ENCODE measurements at regions not wholly inside any gene's neighbourhood (a gene's known extent, or its start where the extent isn't known, plus 50 kb on each side); places are given as distances from the start of the nearest gene placed in this dataset.

- no peaks in the 10 kb centered on the region for H3K9me3 Mint-ChIP-seq
- ATAC-seq (ENCODE audit: low read depth in 2 of 2) (no peak), DNase-seq (no peak)
- H3K36me3 Mint-ChIP-seq, result no peaks in the 10 kb centered on the region
- no peak overlapping the region for H3K27ac Mint-ChIP-seq
- no peak overlapping the region for H3K4me3 Mint-ChIP-seq
- no peaks in the 10 kb centered on the region for H3K4me1 Mint-ChIP-seq
- H3K27me3 Mint-ChIP-seq, result peaks cover 0 to 6% (median 0%) of the 10 kb centered on the region in 3 donors
These were observed 140.7 kb downstream of the BTC start for GRCh38 chr4:74653331-74654229.

GRCh38 chr4:74654230-74654681 lies 140.1 kb downstream of the BTC start:
- H3K9me3 Mint-ChIP-seq, result no peaks in the 10 kb centered on the region

GRCh38 chr4:74656596-74656995 lies 137.7 kb downstream of the BTC start:
- H3K27me3 Mint-ChIP-seq, result peaks cover 0 to 6% (median 0%) of the 10 kb centered on the region in 3 donors
- H3K27ac Mint-ChIP-seq, result no peak overlapping the region

More at GRCh38 chr4:74654230-74654681, 140.1 kb downstream of the BTC start:
- ATAC-seq (ENCODE audit: low read depth in 2 of 2) (no peak), DNase-seq (no peak)
- Mint-ChIP-seq H3K4me1 (no peaks in the 10 kb centered on the region), H3K27me3 (peaks cover 0 to 6% (median 0%) of the 10 kb centered on the region in 3 donors), H3K36me3 (no peaks in the 10 kb centered on the region), H3K4me3 (no peak overlapping the region), H3K27ac (no peak overlapping the region)

GRCh38 chr4:74658116-74658515 lies 136.2 kb downstream of the BTC start:
- H3K4me1 Mint-ChIP-seq, result no peaks in the 10 kb centered on the region
- no peak for ATAC-seq (ENCODE audit: low read depth in 2 of 2)
- H3K9me3 Mint-ChIP-seq, result no peaks in the 10 kb centered on the region
- no peak overlapping the region for H3K27ac Mint-ChIP-seq
- no peak for DNase-seq
- peaks cover 0 to 6% (median 0%) of the 10 kb centered on the region in 3 donors for H3K27me3 Mint-ChIP-seq
- H3K36me3 Mint-ChIP-seq, result no peaks in the 10 kb centered on the region
- no peak overlapping the region for H3K4me3 Mint-ChIP-seq

More at GRCh38 chr4:74656596-74656995, 137.7 kb downstream of the BTC start:
- no peaks in the 10 kb centered on the region for H3K36me3 Mint-ChIP-seq
- DNase-seq, result no peak
- no peaks in the 10 kb centered on the region for H3K4me1 Mint-ChIP-seq
- H3K4me3 Mint-ChIP-seq, result no peak overlapping the region
- no peak for ATAC-seq (ENCODE audit: low read depth in 2 of 2)
- H3K9me3 Mint-ChIP-seq, result no peaks in the 10 kb centered on the region

GRCh38 chr4:74659576-74660411 lies 134.5 kb downstream of the BTC start:
- ATAC-seq (ENCODE audit: low read depth in 2 of 2), result no peak
- DNase-seq, result no peak
- Mint-ChIP-seq H3K27me3 (peaks cover 0 to 5% (median 3%) of the 10 kb centered on the region in 3 donors), H3K27ac (no peak overlapping the region), H3K36me3 (no peaks in the 10 kb centered on the region), H3K4me3 (no peak overlapping the region), H3K4me1 (no peaks in the 10 kb centered on the region), H3K9me3 (no peaks in the 10 kb centered on the region)

- no peak overlapping the region for H3K27ac Mint-ChIP-seq
- DNase-seq (no peak), ATAC-seq (ENCODE audit: low read depth in 2 of 2) (no peak)
- H3K9me3 Mint-ChIP-seq, result no peaks in the 10 kb centered on the region
- H3K36me3 Mint-ChIP-seq, result no peaks in the 10 kb centered on the region
- no peak overlapping the region for H3K4me3 Mint-ChIP-seq
- H3K27me3 Mint-ChIP-seq, result peaks cover 0 to 7% (median 5%) of the 10 kb centered on the region in 3 donors
- no peaks in the 10 kb centered on the region for H3K4me1 Mint-ChIP-seq
These were observed 133.5 kb downstream of the BTC start for GRCh38 chr4:74660866-74661265.

- no peaks in the 10 kb centered on the region for H3K9me3 Mint-ChIP-seq
- DNase-seq, result no peak
- H3K4me3 Mint-ChIP-seq, result no peak overlapping the region
- H3K27ac Mint-ChIP-seq, result no peak overlapping the region
- H3K4me1 Mint-ChIP-seq, result no peaks in the 10 kb centered on the region
- H3K36me3 Mint-ChIP-seq, result no peaks in the 10 kb centered on the region
- ATAC-seq (ENCODE audit: low read depth in 2 of 2), result no peak
- H3K27me3 Mint-ChIP-seq, result peaks cover 0 to 7% (median 5%) of the 10 kb centered on the region in 3 donors
These were observed 132.7 kb downstream of the BTC start for GRCh38 chr4:74661427-74662201.

GRCh38 chr4:74663631-74664030 lies 130.7 kb downstream of the BTC start:
- no peaks in the 10 kb centered on the region for H3K36me3 Mint-ChIP-seq
- H3K9me3 Mint-ChIP-seq, result no peaks in the 10 kb centered on the region
- no peak for ATAC-seq (ENCODE audit: low read depth in 2 of 2)
- no peaks in the 10 kb centered on the region for H3K4me1 Mint-ChIP-seq
- DNase-seq, result no peak
- no peak overlapping the region for H3K27ac Mint-ChIP-seq
- no peak overlapping the region for H3K4me3 Mint-ChIP-seq
- H3K27me3 Mint-ChIP-seq, result peaks cover 0 to 14% (median 5%) of the 10 kb centered on the region in 3 donors

GRCh38 chr4:74665346-74665745 lies 129.0 kb downstream of the BTC start:
- no peak for ATAC-seq (ENCODE audit: low read depth in 2 of 2)
- Mint-ChIP-seq H3K4me3 (no peak overlapping the region), H3K4me1 (no peaks in the 10 kb centered on the region), H3K27me3 (peaks cover 0 to 22% (median 10%) of the 10 kb centered on the region in 3 donors), H3K27ac (no peak overlapping the region), H3K9me3 (no peaks in the 10 kb centered on the region), H3K36me3 (no peaks in the 10 kb centered on the region)
- DNase-seq, result no peak

GRCh38 chr4:74665876-74666275 lies 128.4 kb downstream of the BTC start:
- Mint-ChIP-seq H3K27ac (no peak overlapping the region), H3K36me3 (no peaks in the 10 kb centered on the region), H3K27me3 (peaks cover 5 to 24% (median 12%) of the 10 kb centered on the region in 3 donors), H3K4me3 (no peak overlapping the region), H3K9me3 (no peaks in the 10 kb centered on the region), H3K4me1 (no peaks in the 10 kb centered on the region)
- DNase-seq (no peak), ATAC-seq (ENCODE audit: low read depth in 2 of 2) (no peak)

GRCh38 chr4:74667438-74667837 lies 126.9 kb downstream of the BTC start:
- Mint-ChIP-seq H3K9me3 (no peaks in the 10 kb centered on the region), H3K27ac (no peak overlapping the region), H3K27me3 (peaks cover 14 to 33% (median 20%) of the 10 kb centered on the region in 3 donors), H3K4me3 (no peak overlapping the region), H3K4me1 (no peaks in the 10 kb centered on the region), H3K36me3 (no peaks in the 10 kb centered on the region)
- DNase-seq, result no peak
- ATAC-seq (ENCODE audit: low read depth in 2 of 2), result no peak

- no peaks in the 10 kb centered on the region for H3K36me3 Mint-ChIP-seq
- no peaks in the 10 kb centered on the region for H3K4me1 Mint-ChIP-seq
- no peaks in the 10 kb centered on the region for H3K9me3 Mint-ChIP-seq
- no peak overlapping the region for H3K4me3 Mint-ChIP-seq
- no peak overlapping the region for H3K27ac Mint-ChIP-seq
- DNase-seq (no peak), ATAC-seq (ENCODE audit: low read depth in 2 of 2) (no peak)
- peaks cover 17 to 37% (median 25%) of the 10 kb centered on the region in 3 donors for H3K27me3 Mint-ChIP-seq
These were observed 126.4 kb downstream of the BTC start for GRCh38 chr4:74667944-74668343.

GRCh38 chr4:74669702-74670101 lies 124.6 kb downstream of the BTC start:
- H3K9me3 Mint-ChIP-seq, result no peaks in the 10 kb centered on the region

More at GRCh38 chr4:74669702-74670101, 124.6 kb downstream of the BTC start:
- no peak overlapping the region for H3K4me3 Mint-ChIP-seq
- H3K36me3 Mint-ChIP-seq, result no peaks in the 10 kb centered on the region
- ATAC-seq (ENCODE audit: low read depth in 2 of 2), result no peak
- H3K27me3 Mint-ChIP-seq, result peaks cover 20 to 46% (median 23%) of the 10 kb centered on the region in 3 donors
- DNase-seq, result no peak
- no peaks in the 10 kb centered on the region for H3K4me1 Mint-ChIP-seq
- no peak overlapping the region for H3K27ac Mint-ChIP-seq
